VCaP (cell line): ENCODE measurements at regions not wholly inside any gene's neighbourhood (a gene's known extent, or its start where the extent isn't known, plus 50 kb on each side); places are given as distances from the start of the nearest gene placed in this dataset.

ENCODE experiments used
- H3K27ac ChIP-seq: fragments of 450-650 bp; 2 replicates; pipeline ENCODE4 v1.5.1; 2017
- CTCF ChIP-seq: fragments of 450-650 bp; conservative IDR thresholded peaks from 2 replicates; pipeline ENCODE4 v1.5.1; 2017; ENCODE audit warnings: mild to moderate bottlenecking, moderate library complexity

GRCh38 chr4:177214935-177215334, 94.7 kb upstream of the NEIL3 start:
- no peak for TF ChIP-seq CTCF

GRCh38 chr4:177220376-177220775, 89.3 kb upstream of the NEIL3 start:
- H3K27ac ChIP-seq, result no peak overlapping the region
- no peak for TF ChIP-seq CTCF

More at GRCh38 chr4:177214935-177215334, 94.7 kb upstream of the NEIL3 start:
- H3K27ac ChIP-seq, result no peak overlapping the region

GRCh38 chr4:177222781-177223180, 86.9 kb upstream of the NEIL3 start:
- no peak overlapping the region for H3K27ac ChIP-seq
- no peak for TF ChIP-seq CTCF

- no peak overlapping the region for H3K27ac ChIP-seq
- no peak for TF ChIP-seq CTCF
Observed at GRCh38 chr4:177225605-177226004, 84.1 kb upstream of the NEIL3 start.

GRCh38 chr4:177227636-177228035, 82.0 kb upstream of the NEIL3 start:
- no peak for TF ChIP-seq CTCF
- no peak overlapping the region for H3K27ac ChIP-seq

GRCh38 chr4:177228599-177228998, 81.1 kb upstream of the NEIL3 start:
- no peak for TF ChIP-seq CTCF
- H3K27ac ChIP-seq, result no peak overlapping the region

- no peak for TF ChIP-seq CTCF
- no peak overlapping the region for H3K27ac ChIP-seq
Observed at GRCh38 chr4:177229331-177229730, 80.3 kb upstream of the NEIL3 start.

- no peak overlapping the region for H3K27ac ChIP-seq
- TF ChIP-seq CTCF, result no peak
Observed at GRCh38 chr4:177232473-177232872, 77.2 kb upstream of the NEIL3 start.
